GM23338 (cell line): ENCODE measurements at regions not wholly inside any gene's neighbourhood (a gene's known extent, or its start where the extent isn't known, plus 50 kb on each side); places are given as distances from the start of the nearest gene placed in this dataset.

Source experiments
- ATAC-seq: fragments of 200-7000 bp; cut with Tn5 transposase; 3 replicates; pipeline ENCODE4 v1.9.1; 2020
- DNase-seq: peaks from one replicate; pipeline ENCODE4 v3.0.0-alpha.2; 2015; ENCODE audit warnings: low spot score
- H2AFZ ChIP-seq: fragments of 200-600 bp; sonication (generic); 2 replicates; pipeline ENCODE4 v1.8.0; 2016; ENCODE audit warnings: antibody characterized with exemption, mild to moderate bottlenecking, moderate library complexity
- H3F3A ChIP-seq: fragments of 200-600 bp; sonication (generic); replicated peaks from 2 replicates; pipeline ENCODE4 v1.8.0; 2017; ENCODE audit warnings: antibody characterized with exemption, mixed run types, low read depth
- H3K27ac ChIP-seq: fragments of 200-600 bp; sonication (generic); 2 replicates; pipeline ENCODE4 v1.6.1; 2016; ENCODE audit warnings: low read depth
- H3K27me3 ChIP-seq: fragments of 200-600 bp; sonication (generic); 2 replicates; pipeline ENCODE4 v1.8.0; 2016; ENCODE audit warnings: mild to moderate bottlenecking, mixed run types, moderate library complexity; ENCODE audit not compliant: insufficient read depth
- H3K36me3 ChIP-seq: fragments of 200-600 bp; sonication (generic); 2 replicates; pipeline ENCODE4 v1.8.0; 2016; ENCODE audit warnings: mild to moderate bottlenecking; ENCODE audit not compliant: insufficient read depth
- H3K4me1 ChIP-seq: fragments of 200-600 bp; sonication (generic); 2 replicates; pipeline ENCODE4 v1.8.0; 2016; ENCODE audit warnings: mild to moderate bottlenecking, moderate library complexity; ENCODE audit not compliant: insufficient read depth
- H3K4me2 ChIP-seq: fragments of 200-600 bp; sonication (generic); 2 replicates; pipeline ENCODE4 v1.7.1; 2017; ENCODE audit warnings: mixed run types
- H3K4me3 ChIP-seq: fragments of 200-600 bp; sonication (generic); 2 replicates; pipeline ENCODE4 v1.6.1; 2016; ENCODE audit warnings: mixed run types
- H3K79me2 ChIP-seq: fragments of 200-600 bp; sonication (generic); replicated peaks from 2 replicates; pipeline ENCODE4 v1.8.0; 2017; ENCODE audit warnings: mild to moderate bottlenecking; ENCODE audit not compliant: insufficient read depth
- H3K9me2 ChIP-seq: fragments of 200-600 bp; sonication (generic); 2 replicates; pipeline ENCODE4 v1.8.0; 2017; ENCODE audit not compliant: insufficient read depth
- H4K20me1 ChIP-seq: fragments of 200-600 bp; sonication (generic); replicated peaks from 2 replicates; pipeline ENCODE4 v1.8.0; 2017; ENCODE audit warnings: mild to moderate bottlenecking; ENCODE audit not compliant: insufficient read depth
- H3K27ac Mint-ChIP-seq: 2 replicates; pipeline ENCODE4 v1.8.0; 2020; ENCODE audit warnings: inconsistent platforms, mild to moderate bottlenecking, moderate library complexity, mixed read lengths
- H3K27me3 Mint-ChIP-seq: 3 replicates; pipeline ENCODE4 v1.8.0; 2022; ENCODE audit warnings: low read depth, mild to moderate bottlenecking, moderate library complexity, mixed read lengths, inconsistent platforms; ENCODE audit not compliant: insufficient read depth, poor library complexity
- H3K36me3 Mint-ChIP-seq: 3 replicates; pipeline ENCODE4 v1.8.0; 2021; ENCODE audit warnings: low read depth, mild to moderate bottlenecking, inconsistent platforms, moderate library complexity, mixed read lengths
- H3K4me1 Mint-ChIP-seq: 3 replicates; pipeline ENCODE4 v1.8.0; 2020; ENCODE audit warnings: mild to moderate bottlenecking, inconsistent platforms, mixed read lengths
- H3K4me3 Mint-ChIP-seq: 3 replicates; pipeline ENCODE4 v1.8.0; 2021; ENCODE audit warnings: moderate library complexity, mild to moderate bottlenecking, inconsistent platforms, mixed read lengths
- H3K9me3 Mint-ChIP-seq: 3 replicates; pipeline ENCODE4 v1.8.0; 2020; ENCODE audit warnings: moderate library complexity, mild to moderate bottlenecking, inconsistent platforms, mixed read lengths
- CREB1 ChIP-seq: fragments of 250-450 bp; sonication (Bioruptor Pico); IDR thresholded peaks from 2 replicates; pipeline ENCODE4 v1.5.0; 2020; ENCODE audit warnings: low read depth, mild to moderate bottlenecking, moderate library complexity
- EZH2phosphoT487 ChIP-seq: fragments of 200-600 bp; sonication (generic); IDR thresholded peaks from one replicate; pipeline ENCODE4 v1.8.1; 2018; ENCODE audit warnings: antibody characterized with exemption; ENCODE audit not compliant: unreplicated experiment
- JUNB ChIP-seq: IDR thresholded peaks from one replicate; pipeline ENCODE4 v1.6.1; 2016; ENCODE audit warnings: antibody characterized with exemption; ENCODE audit not compliant: unreplicated experiment
- POLR2AphosphoS5 ChIP-seq: IDR thresholded peaks from 2 replicates; pipeline ENCODE4 v1.6.1; 2016; ENCODE audit warnings: antibody characterized with exemption, low read depth
- REST ChIP-seq: IDR thresholded peaks from one replicate; pipeline ENCODE4 v1.6.1; 2018; ENCODE audit warnings: antibody characterized with exemption; ENCODE audit not compliant: unreplicated experiment
- STAT1 ChIP-seq: IDR thresholded peaks from one replicate; pipeline ENCODE4 v1.6.1; 2016; ENCODE audit warnings: antibody characterized with exemption; ENCODE audit not compliant: unreplicated experiment
- ZNF114 ChIP-seq: fragments of 250-450 bp; sonication (Bioruptor Pico); IDR thresholded peaks from 2 replicates; pipeline ENCODE4 v1.5.0; 2020; ENCODE audit warnings: mild to moderate bottlenecking, moderate library complexity
- ZNF462 ChIP-seq: fragments of 250-450 bp; sonication (Bioruptor Pico); IDR thresholded peaks from 2 replicates; pipeline ENCODE4 v1.5.0; 2020; ENCODE audit warnings: mild to moderate bottlenecking, moderate library complexity

- Histone ChIP-seq H3K27me3 (no peaks in the 10 kb centered on the region), H3K4me3 (no peak overlapping the region), H3K9me2 (no peaks in the 10 kb centered on the region), H4K20me1 (no peaks in the 10 kb centered on the region), H3K36me3 (no peaks in the 10 kb centered on the region), H2AFZ (no peak overlapping the region), H3K4me2 (no peak overlapping the region), H3K4me1 (0 out of 2 replicates have a peak, but pooled peaks cover 5% of the 10 kb centered on the region), H3F3A (no peaks in the 10 kb centered on the region), H3K79me2 (no peaks in the 10 kb centered on the region), H3K27ac (no peak overlapping the region)
- ATAC-seq (no peak), DNase-seq (no peak)
- no peak overlapping the region for H3K27ac Mint-ChIP-seq
- H3K36me3 Mint-ChIP-seq = no peaks in the 10 kb centered on the region
- H3K4me1 Mint-ChIP-seq = peaks cover 16% of the 10 kb centered on the region
- TF ChIP-seq STAT1 (no peak), EZH2phosphoT487 (no peak), ZNF462 (CRISPR knock-in tag) (no peak), ZNF114 (CRISPR knock-in tag) (no peak), REST (no peak), CREB1 (no peak), JUNB (no peak), POLR2AphosphoS5 (no peak)
- no peaks in the 10 kb centered on the region; the same call in 2 of the 3 replicates for H3K9me3 Mint-ChIP-seq
- H3K27me3 Mint-ChIP-seq = no peaks in the 10 kb centered on the region
- no peak overlapping the region for H3K4me3 Mint-ChIP-seq
Observed at GRCh38 chr3:22161315-22161714, 410.3 kb upstream of the ZNF385D start.
